GM12865 (cell line): ENCODE measurements at regions not wholly inside any gene's neighbourhood (a gene's known extent, or its start where the extent isn't known, plus 50 kb on each side); places are given as distances from the start of the nearest gene placed in this dataset.

Source experiments
- DNase-seq: peaks from one replicate; pipeline ENCODE4 v3.0.0; 2010; ENCODE audit warnings: low read depth
- H3K4me3 ChIP-seq: 2 replicates; pipeline ENCODE4 v1.5.1; 2011; ENCODE audit warnings: mild to moderate bottlenecking, low read depth, low read length, control low read depth
- CTCF ChIP-seq: IDR thresholded peaks from 2 replicates; pipeline ENCODE4 v1.5.1; 2011; ENCODE audit warnings: low read length, control low read depth, low read depth, inconsistent platforms; ENCODE audit not compliant: insufficient read depth; ENCODE audit errors: missing control alignments

- no peak overlapping the region for H3K4me3 ChIP-seq
- no peak for DNase-seq
- no peak for TF ChIP-seq CTCF
Measured at GRCh38 chr2:220282236-220282635, 654.8 kb downstream of the SLC4A3 start.

GRCh38 chr2:220293966-220294365 is 666.5 kb downstream of the SLC4A3 start:
- no peak overlapping the region for H3K4me3 ChIP-seq
- DNase-seq, result no peak
- no peak for TF ChIP-seq CTCF

- TF ChIP-seq CTCF, result no peak
- no peak for DNase-seq
- no peak overlapping the region for H3K4me3 ChIP-seq
Measured at GRCh38 chr2:220296174-220296573, 668.7 kb downstream of the SLC4A3 start.

DNA sequence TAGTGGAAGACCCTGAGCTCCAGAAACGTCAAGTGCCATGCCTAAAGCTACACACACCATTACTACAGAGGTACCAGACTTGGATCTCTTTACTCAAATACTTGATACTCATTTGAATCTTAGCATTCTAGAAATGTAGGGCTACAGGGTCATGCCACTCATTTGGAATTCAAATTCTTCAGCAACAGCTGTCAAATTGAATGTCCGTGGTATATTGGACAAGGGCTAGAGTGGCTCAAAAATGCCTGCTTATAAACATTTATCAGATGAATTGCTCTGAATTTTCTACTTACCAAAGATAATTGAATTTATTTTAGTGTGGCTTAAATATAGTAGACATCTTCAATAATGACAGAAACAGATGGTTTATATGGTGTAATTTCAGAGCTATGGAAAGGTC is 669.7 kb downstream of the SLC4A3 start:
- TF ChIP-seq CTCF, result no peak

GRCh38 chr2:220300806-220301205 is 673.4 kb downstream of the SLC4A3 start:
- TF ChIP-seq CTCF, result no peak
- H3K4me3 ChIP-seq, result no peak overlapping the region
- DNase-seq, result no peak

More for the DNA sequence above, 669.7 kb downstream of the SLC4A3 start:
- no peak overlapping the region for H3K4me3 ChIP-seq
- DNase-seq, result no peak

DNA sequence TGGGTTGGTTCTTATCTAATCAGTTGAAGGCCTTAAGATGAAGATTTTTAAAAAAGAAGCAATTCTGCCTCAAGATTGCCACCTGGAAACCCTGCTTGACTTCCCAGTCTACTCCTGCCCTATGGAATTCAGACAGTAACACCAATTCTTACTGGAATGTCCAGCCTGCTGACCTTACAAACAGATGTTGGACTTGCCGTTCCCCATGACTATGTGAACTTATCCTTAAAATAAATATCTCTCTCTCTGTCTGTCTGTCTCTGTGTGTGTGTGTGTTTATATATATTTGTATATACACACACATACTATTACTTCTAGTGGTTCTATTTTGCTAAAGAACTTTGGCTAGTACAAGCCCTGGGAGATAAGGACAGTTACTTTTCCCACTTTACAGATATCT is 675.3 kb downstream of the SLC4A3 start:
- H3K4me3 ChIP-seq, result no peak overlapping the region
- TF ChIP-seq CTCF, result no peak
- no peak for DNase-seq

- TF ChIP-seq CTCF, result no peak
- H3K4me3 ChIP-seq, result no peak overlapping the region
- DNase-seq, result no peak
Measured at GRCh38 chr2:220309215-220309614, 681.8 kb downstream of the SLC4A3 start.
